Uterus (tissue), 1 donor: ENCODE measurements at regions not wholly inside any gene's neighbourhood (a gene's known extent, or its start where the extent isn't known, plus 50 kb on each side); places are given as distances from the start of the nearest gene placed in this dataset. TPM values are rescaled to one million over a fixed set of nuclear protein-coding genes. Genes with fewer than 3 reads are reported as not detected.

Source experiments
- small RNA-seq: library from RNA; depleted of rRNA; stranded (forward); fragments of <200 nt; gene quantifications from one replicate; pipeline ENCODE3, GENCODE V24; 2016

Small RNA genes lying in the stretch of these regions (small RNA-seq; reads per million reads assigned to genes)
- gene AL596028.1 (not detected), gene RNA5SP210 (not detected)
